NCI-H128 (cell line): ENCODE measurements at regions not wholly inside any gene's neighbourhood (a gene's known extent, or its start where the extent isn't known, plus 50 kb on each side); places are given as distances from the start of the nearest gene placed in this dataset.
A peak's percentile ranks its signal among the peaks of the same experiment; 100 is the strongest.
"Not testable (repeated sequence)": the region's sequence is repeated elsewhere in the genome, so short reads cannot be mapped to it uniquely, and the experiment has no call there.

Experiments
- DNase-seq: peaks from one replicate; lab custom pipeline; 2025; ENCODE audit not compliant: unreplicated experiment; lab: John Stamatoyannopoulos, UW

- no peak for DNase-seq
Measured at GRCh38 chr4:81375745-81376144, 96.0 kb downstream of the RASGEF1B start.

- no peak for DNase-seq
Measured at GRCh38 chr4:81369886-81370285, 101.8 kb downstream of the RASGEF1B start.

GRCh38 chr4:81366779-81367178 is 104.9 kb downstream of the RASGEF1B start:
- no peak for DNase-seq

- no peak for DNase-seq
Measured at GRCh38 chr4:81360737-81361136, 111.0 kb downstream of the RASGEF1B start.

- DNase-seq = no peak
Measured at GRCh38 chr4:81359207-81359606, 112.5 kb downstream of the RASGEF1B start.

- DNase-seq = no peak
Measured at GRCh38 chr4:81358154-81358553, 113.6 kb downstream of the RASGEF1B start.

- DNase-seq = no peak
Measured at GRCh38 chr4:81356621-81357020, 115.1 kb downstream of the RASGEF1B start.

- no peak for DNase-seq
Measured at GRCh38 chr4:81355136-81355535, 116.6 kb downstream of the RASGEF1B start.

GRCh38 chr4:81353861-81354260 is 117.8 kb downstream of the RASGEF1B start:
- DNase-seq = no peak

GRCh38 chr4:81352446-81352835 is 119.3 kb downstream of the RASGEF1B start:
- DNase-seq = no peak

- peak; percentile 29 for DNase-seq
Measured at GRCh38 chr4:81351654-81352445, 119.9 kb downstream of the RASGEF1B start.

- no peak for DNase-seq
Measured at GRCh38 chr4:81350040-81350439, 121.7 kb downstream of the RASGEF1B start.

- no peak for DNase-seq
Measured at GRCh38 chr4:81348778-81349094, 123.0 kb downstream of the RASGEF1B start.

GRCh38 chr4:81348086-81348777 is 123.5 kb downstream of the RASGEF1B start:
- DNase-seq = no peak

GRCh38 chr4:81346719-81347118 is 125.0 kb downstream of the RASGEF1B start:
- DNase-seq = no peak

GRCh38 chr4:81343536-81343935 is 128.2 kb downstream of the RASGEF1B start:
- DNase-seq = no peak

GRCh38 chr4:81343046-81343445 is 128.0 kb upstream of the PRKG2 start:
- DNase-seq = no peak

GRCh38 chr4:81337211-81337610 is 122.2 kb upstream of the PRKG2 start:
- no peak for DNase-seq

- DNase-seq = no peak
Measured at GRCh38 chr4:81335122-81335912, 120.3 kb upstream of the PRKG2 start.

- no peak for DNase-seq
Measured at GRCh38 chr4:81330018-81330417, 115.0 kb upstream of the PRKG2 start.

GRCh38 chr4:81326581-81326980 is 111.6 kb upstream of the PRKG2 start:
- no peak for DNase-seq

- not testable (repeated sequence) for DNase-seq
Measured at GRCh38 chr4:81324594-81324993, 109.6 kb upstream of the PRKG2 start.
